ENCODE measurements at regions not wholly inside any gene's neighbourhood (a gene's known extent, or its start where the extent isn't known, plus 50 kb on each side); places are given as distances from the start of the nearest gene placed in this dataset.
"Not testable (repeated sequence)": the region's sequence is repeated elsewhere in the genome, so short reads cannot be mapped to it uniquely, and the experiment has no call there.

DNA sequence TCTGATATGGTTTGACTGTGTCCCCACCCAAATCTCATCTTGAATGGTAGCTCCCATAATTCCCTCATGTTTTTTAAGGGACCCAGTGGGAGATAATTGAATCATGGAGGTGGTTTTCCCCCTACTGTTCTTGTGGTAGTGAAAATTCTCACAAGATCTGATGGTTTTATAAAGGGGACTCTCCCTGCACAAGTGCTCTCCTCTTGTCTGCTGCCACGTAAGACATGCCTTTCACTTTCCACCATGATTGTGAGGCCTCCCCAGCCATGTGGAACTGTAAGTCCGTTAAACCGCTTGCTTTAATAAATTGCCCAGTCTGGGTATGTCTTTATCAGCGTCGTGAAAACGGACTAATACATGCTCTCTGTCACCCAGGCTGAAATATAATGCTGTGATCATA, 200.9 kb upstream of the SLIT2 start:
- DNase-seq (ENCODE audit: low read depth in 3 of 3), result no peak

DNA sequence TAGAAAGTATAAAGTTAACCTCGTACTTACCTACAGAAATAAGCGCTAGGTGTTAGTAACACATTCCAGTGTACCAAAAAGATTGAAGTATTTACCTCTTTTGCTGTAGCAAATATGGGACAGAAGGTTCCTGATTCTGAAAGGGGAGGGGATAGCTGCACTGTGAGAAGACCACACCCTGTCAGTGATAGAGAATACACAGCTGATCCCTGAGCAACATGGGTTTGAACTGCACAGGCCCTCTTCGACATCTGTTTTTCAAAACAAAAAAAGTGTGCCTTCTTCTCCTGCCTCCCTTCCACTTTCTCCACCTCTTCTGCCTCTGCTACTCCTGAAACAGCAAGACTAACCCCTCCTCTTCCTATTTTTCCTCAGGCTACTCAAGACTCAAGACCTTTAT, 201.8 kb upstream of the SLIT2 start:
- DNase-seq (ENCODE audit: low read depth in 3 of 3), result no peak

DNA sequence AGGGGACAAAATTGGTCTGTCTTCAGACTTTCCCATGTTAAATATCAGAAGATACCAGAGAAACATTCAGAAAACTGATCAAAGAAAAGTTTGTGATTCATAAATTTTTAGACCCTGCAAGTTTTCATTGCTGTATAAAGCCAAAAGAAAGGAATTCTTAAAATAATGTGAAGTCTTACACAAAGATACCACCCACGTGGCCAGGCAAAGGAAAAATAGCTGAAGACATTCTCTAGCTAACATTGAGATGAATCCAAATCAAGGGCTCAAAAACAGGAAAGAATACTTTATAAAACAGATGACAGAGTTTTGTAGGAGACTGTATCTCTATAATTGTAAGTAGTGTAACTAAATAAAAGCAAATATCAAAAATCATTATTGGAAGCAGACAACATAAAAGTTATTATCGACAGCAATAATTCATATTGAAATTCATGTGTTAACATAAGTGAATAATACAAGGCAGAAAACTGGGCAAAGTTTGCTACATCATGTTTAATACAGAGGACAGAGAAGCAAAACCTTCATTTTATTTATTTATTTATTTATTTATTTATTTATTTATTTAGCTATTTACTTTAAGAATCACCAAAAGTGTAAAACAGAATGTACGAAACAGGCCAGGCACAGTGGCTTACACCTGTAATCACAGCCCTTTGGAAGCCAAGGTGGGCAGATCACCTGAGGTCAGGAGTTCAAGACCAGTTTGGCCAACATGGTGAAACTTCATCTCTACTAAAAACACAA, 204.6 kb upstream of the SLIT2 start:
- no peak for DNase-seq (ENCODE audit: low read depth in 3 of 3)

DNA sequence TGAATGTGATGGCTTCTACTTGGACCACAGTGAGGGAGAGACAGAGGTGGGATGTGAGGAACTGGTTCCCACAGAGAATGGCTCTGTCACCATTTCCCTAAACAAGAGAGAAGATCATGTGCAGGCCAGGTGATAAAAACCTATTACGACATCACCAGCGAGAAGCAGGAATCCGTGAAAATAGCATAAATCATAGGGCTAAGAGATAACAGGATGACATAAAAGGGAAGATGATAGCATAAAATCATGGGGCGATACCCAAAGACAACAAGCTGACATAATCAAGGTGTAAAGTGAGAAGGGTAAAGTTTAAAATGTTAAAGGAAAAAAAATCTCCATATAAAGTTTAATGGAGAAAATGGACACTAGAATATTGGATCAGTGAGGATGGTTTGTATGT, 205.5 kb upstream of the SLIT2 start:
- no peak for DNase-seq (ENCODE audit: low read depth in 3 of 3)

DNA sequence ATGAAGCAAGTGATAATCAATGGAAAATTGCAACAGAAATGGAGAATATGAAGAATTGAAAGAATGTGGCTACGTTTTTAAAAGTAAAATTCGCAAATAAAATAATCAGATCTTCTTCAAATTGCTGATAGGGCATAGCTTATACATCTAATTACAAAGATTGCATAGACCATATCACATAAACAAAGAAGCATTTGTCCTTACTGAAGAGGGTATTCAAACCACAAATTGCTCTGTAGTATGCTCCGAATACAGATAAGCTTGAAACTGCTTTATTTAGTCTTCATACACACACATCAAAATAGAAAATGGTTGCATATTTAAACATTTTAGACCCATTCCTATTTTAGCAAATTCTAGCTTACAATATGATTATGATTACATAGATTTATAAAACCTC, 206.7 kb upstream of the SLIT2 start:
- DNase-seq (ENCODE audit: low read depth in 3 of 3), result no peak

DNA sequence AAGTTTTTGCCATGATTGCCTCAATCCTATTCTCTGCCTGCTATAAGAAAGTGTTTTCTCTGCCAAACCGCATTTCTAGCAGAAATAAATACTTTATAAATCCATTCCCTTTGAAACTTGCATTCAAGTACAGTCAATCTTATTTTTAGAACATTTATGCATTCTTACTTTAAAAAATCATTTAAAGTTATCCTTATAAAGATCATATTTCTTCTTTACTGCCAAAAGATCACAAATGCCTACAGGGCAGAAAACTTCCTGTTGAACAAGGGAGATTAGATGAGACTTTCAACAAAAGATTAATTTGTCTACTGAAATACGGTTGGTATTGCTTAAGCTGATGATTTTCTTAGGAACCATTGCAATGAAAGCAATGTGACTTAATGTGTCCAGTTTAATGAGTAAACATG, 207.2 kb upstream of the SLIT2 start:
- DNase-seq (ENCODE audit: low read depth in 3 of 3), result no peak

DNA sequence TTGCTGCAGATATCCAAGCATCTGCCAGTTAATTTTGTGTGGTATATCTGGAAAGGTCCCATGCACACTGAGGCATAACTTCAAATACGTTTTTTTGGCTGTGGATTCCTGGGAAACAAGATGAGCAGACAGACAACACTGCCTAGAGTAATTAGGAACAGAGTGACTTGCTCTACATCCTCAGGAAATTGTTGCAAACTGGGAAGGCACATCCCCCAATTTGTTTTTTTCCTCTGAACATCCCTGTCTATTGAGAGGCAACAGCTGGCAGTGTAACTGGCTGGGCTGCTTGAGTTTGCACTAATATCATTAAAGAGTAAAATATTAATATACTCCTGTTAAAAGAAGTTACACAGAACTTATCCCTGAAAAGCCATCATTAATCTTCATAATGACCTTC, 207.7 kb upstream of the SLIT2 start:
- no peak for DNase-seq (ENCODE audit: low read depth in 3 of 3)

DNA sequence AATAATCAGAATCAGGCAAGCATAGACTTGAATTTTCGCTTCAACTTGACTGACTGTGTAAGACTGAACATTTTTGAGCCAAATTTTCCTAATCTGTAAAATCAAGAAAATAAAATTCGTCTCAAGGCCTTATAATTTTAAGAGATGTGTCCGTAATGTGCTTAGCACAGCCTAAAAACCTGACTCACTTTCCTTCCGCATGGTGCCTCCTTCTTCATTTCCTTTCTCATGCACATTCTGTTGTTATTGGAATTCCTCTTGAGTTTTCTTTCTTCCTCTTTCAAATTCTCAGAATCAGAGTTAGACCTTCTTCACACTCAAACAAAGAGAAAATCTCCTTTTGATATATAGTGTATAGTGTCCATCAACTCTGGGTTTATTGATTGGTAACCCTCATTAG, 208.9 kb upstream of the SLIT2 start:
- DNase-seq (ENCODE audit: low read depth in 3 of 3), result no peak

DNA sequence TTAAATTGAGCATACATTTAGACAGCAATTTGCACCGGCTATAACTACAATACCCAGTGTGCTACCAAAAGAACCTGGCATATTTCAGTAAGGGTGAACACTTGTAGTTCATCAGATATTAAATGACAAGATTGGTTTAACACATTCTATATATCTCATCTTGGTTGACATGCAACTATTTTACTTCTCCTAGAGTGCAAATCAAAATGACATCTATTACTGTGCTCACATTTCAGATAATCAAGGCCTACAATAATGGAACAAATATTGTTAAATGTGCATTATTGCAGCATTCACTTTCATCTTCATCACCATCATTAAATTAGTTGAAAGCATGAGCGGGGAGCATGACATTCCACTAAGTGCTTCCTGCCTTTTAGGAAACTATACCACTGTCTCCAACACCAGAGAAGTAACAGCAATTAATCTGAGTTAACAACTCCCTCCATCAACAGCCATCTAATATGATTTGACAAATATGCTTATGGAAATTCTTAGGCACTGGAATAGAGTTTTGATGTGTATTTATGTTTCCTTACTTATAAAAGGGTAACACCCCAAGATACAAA, 209.8 kb upstream of the SLIT2 start:
- DNase-seq (ENCODE audit: low read depth in 3 of 3), result no peak

DNA sequence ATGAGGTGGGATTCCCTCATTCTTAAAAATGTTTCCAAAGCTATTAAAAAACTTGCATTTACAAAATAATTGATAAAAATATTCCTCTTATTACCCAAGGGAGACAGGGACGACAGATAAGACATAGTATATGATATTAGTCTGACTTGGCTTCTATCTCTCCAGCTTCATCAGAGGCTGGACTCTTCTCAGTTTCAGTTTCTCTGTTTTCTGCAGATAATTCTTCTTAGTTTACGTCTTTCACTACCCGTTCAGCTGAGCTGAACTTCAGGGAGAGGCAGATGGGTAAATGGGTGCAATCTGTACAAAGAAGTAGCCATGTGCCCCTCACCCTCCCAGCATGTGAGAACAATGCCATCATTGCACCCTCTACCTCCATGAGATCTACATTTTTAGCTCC, 214.0 kb upstream of the SLIT2 start:
- DNase-seq (ENCODE audit: low read depth in 3 of 3), result no peak

DNA sequence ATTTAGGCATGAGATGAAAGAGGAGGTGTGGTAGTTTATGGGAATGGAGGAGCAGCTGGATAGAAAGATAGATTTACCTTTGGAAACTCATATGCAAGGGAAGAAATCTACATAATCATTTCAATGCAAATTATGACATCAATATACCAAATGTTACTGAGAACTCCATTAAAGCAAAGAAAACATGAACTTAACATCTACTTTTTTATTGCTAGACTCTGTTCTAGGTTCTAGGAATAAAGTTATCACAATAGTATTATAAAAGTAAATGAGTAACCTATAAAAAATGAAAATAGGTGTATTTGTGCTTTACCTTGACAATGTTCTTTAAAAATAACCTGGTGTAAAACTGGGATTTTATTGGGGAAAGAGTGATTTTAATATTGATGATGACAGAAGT, 221.6 kb upstream of the SLIT2 start:
- DNase-seq (ENCODE audit: low read depth in 3 of 3), result no peak

DNA sequence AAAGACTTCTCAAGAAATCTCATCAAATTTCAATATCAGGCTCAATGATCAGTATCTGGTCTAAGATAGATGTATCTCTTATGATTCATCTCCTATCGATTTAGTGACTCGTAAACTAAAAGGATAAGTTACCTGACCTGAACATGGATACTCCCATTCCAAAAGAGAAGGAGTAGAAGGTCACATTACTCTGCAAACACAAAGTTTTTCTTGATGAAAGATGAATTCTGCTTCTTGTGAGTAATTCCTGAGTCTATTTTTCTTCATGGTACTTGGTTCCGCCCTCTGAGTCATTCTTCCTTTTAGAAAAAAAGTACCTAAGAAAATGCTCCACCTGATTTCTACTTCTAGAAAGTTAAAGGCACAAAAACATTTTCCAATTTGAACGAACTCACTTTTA, 223.1 kb upstream of the SLIT2 start:
- DNase-seq (ENCODE audit: low read depth in 3 of 3), result no peak

DNA sequence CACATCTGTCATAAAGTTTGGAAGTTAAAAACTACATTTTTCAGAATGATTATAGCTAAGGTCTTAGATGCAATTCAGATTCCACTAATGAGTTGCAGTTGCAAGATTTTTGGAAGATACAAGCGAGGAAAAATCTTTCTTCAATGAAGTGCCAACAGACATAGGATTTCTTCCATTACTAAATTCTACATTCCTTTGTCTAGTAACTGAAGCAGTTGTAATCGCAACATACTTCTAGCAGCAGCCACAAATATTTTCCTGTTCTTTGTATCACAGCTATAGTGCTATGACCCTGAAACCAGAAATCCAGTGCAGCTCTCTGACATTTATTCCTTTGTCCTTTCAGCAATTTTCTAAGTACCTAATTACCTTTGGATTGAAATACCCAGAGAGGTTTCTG, 225.2 kb upstream of the SLIT2 start:
- DNase-seq (ENCODE audit: low read depth in 3 of 3), result no peak

DNA sequence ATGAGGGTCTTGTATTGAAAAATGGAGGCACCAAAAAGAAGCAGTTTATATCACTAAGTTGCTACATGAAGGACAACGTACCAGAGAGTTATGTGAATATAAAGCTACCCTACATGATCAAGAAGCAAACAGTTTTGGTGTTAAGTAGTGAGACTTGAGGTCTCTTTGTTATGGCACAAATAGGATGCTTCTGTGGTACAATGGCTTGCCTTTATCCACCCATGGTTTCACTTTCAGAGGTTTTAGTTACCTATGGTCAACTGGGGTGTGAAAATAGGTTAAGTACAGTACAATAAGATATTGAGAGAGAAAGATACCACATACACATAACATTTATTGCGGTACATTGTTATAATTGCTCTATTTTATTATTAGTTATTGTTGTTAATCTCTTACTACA, 229.2 kb upstream of the SLIT2 start:
- no peak for DNase-seq (ENCODE audit: low read depth in 3 of 3)

DNA sequence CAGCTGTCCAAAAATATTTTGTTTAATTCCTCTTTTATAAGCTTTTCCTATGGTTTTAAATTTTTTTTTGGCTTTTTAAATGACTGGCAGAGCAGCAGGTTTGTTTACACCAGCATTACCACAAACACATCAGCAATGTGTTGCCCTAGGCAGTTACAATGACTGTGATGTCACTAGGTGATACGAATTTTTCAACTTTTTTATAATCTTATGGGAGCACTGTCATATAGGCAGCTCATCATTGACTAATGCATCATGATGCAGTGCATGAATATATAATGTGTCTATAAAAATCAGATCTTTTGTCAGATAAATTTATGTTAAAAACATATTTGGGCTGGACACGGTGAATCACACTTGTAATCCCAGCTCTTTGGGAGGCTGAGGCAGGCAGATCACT, 231.6 kb upstream of the SLIT2 start:
- no peak for DNase-seq (ENCODE audit: low read depth in 3 of 3)

DNA sequence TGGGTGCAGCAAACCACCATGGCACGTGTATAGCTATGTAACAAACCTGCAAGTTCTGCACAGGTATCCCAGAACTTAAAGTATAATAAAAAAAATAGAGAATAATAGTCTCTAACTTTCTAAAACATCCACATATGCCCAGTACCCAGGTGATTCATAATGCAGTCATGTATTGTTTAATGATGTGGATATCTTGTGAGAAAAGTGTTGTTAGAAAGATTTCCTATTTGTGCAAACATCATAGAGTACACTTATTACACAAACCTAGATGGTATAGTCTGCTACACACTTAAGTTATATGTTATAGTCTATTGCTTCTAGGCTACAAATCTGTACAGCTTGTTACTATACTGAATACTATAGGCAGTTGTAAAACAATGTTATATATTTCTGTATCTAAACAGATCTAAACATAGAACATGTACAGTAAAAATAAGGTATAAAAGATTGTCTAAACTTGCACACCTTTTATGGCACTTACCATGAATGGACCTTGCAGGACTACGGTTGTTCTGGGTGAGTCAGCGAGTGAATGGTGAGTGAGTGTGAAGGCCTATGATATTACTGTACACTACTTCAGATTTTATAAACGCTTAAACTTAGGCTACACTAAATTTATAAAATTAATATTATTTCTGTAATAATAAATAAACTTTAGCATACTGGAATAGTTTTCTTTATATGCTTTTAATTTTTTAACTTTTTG, 232.2 kb upstream of the SLIT2 start:
- no peak for DNase-seq (ENCODE audit: low read depth in 3 of 3)

DNA sequence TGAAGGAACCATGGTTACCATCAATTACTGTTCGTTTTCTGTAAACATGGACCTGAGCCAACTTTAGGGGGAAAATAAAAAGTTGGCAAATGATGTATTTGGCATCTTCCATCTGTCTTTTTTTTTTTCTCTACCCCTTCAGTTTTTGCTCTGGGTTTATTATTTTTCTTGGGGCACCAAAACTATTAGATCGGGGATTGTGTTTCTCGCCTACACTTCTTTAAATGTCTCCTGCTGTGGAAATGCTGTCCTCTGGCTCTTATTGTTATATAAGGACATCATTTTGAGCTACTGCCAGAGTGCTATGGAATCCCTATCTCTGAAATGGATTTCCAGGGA, 234.0 kb upstream of the SLIT2 start:
- no peak for DNase-seq (ENCODE audit: low read depth in 3 of 3)

DNA sequence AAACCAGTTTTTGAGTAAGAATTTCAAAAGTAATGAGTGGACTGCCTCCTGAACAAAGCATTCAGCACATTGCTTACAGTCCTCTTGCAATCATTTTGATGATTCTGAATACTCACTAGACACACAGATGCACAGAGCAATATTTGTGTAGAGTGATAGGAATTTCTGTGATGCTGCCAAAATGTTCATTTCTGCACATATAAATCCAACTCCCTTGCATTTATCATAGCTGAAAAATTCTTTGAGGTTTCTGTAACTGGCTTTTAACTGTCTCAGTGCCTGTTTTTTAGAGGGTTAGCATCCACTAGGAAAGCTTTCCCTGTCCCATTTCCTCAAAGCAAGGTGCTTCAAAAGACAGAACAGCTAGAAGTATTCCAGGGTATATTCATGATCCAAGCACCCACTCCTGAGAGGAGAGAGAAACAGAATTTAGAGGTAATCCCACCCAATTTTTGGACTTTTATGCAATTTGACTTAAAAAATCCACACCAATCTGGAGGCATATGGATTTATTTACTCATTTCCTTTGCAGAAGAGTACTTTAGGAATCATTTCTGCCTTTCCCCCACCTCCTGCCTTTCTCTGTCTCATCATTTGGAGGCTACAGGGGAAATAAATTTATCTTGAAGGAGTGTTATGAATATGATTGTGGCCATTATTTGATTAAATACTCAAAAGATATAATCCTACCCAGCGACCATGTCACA, 234.5 kb upstream of the SLIT2 start:
- no peak for DNase-seq (ENCODE audit: low read depth in 3 of 3)

DNA sequence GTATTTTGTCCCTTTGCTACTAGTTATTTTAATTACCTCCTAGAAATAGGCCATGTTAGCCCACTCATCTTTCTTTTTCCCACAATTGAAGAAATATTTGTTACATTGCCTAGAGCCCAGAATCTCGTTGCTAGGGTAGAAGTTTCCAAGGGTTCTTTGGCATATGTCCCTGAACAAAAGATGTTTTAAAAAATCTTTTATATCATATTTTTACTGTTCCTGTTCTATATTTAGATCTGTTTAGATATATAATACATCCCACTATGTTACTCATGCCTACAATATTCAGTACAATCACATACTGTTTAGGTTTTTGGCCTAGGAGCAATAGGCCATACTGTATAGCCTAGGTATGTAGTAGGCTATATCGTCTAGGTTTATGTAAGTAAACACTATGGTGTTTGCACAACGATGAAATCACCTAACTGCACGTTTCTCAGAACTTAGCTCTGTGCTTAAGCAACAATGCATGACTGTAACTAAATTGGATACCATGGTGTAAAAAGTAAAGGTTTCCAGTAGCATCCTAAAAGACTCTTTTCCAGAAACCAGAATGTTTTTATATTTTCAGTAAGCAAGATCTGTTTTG, 236.0 kb upstream of the SLIT2 start:
- DNase-seq (ENCODE audit: low read depth in 3 of 3), result no peak

DNA sequence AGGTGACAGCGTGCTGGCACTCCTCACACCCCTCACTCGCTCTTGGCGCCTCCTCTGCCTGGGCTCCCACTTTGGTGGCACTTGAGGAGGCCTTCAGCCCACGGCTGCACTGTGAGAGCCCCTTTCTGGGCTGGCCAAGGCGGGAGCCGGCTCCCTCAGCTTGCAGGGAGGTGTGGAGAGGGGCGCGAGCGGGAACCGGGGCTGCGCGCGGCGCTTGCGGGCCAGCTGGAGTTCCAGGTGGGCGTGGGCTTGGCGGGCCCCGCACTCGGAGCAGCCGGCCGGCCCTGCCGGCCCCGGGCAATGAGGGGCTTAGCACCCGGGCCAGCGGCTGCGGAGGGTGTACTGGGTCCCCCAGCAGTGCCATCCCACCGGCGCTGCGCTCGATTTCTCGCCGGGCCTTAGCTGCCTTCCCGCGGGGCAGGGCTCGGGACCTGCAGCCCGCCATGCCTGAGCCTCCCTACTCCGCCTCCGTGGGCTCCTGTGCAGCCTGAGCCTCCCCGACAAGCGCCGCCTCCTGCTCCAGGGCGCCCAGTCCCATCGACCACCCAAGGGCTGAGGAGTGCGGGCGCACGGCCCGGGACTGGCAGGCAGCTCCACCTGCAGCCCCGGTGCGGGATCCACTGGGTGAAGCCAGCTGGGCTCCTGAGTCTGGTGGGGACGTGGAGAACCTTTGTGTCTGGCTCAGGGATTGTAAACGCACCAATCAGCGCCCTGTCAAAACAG, 247.7 kb upstream of the SLIT2 start:
- DNase-seq (ENCODE audit: low read depth in 3 of 3), result not testable (repeated sequence)

DNA sequence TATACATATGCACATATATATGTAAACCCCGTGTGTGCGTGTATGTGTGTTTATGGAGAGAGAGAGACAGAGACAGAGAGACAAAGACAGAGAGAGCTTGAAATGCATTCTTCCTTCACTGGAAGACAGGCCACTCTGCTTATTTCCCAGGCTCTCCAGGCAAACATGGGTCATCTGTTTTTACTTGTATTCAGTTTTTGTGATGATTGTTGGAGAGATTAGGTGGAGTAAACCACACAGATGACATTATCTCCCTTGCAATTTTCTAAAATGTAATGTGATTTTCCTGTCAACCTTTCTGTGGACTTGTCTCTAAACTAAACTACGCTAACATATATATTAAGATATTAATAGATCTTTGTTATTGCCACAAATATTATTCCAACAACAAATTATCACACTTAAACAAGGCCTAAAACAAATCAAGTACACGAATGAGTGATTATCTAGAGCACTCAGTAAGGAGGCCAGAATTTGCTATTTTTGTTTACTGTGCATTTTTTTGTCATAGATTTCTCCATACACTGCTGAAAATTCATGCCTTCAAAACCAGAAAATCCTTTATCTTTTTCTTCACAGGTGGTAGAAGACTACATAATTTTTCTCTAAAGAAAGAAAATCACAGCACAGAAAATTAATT, 251.8 kb upstream of the SLIT2 start:
- DNase-seq (ENCODE audit: low read depth in 3 of 3), result no peak

All from stimulated activated CD4-positive, alpha-beta T cell treated with anti-CD3 and anti-CD28 coated beads, TNF-alpha, amount 100 ng/mL, for 48 hours (primary cell).